Activated CD8-positive, alpha-beta memory T cell treated with anti-CD3 and anti-CD28 coated beads, Interleukin-2, amount 10 ng/mL, durations not matched to agents 7 days and 5 days (primary cell): ENCODE measurements at regions not wholly inside any gene's neighbourhood (a gene's known extent, or its start where the extent isn't known, plus 50 kb on each side); places are given as distances from the start of the nearest gene placed in this dataset.
"Not testable (repeated sequence)": the region's sequence is repeated elsewhere in the genome, so short reads cannot be mapped to it uniquely, and the experiment has no call there.

Experiments
- ATAC-seq: fragments of 150-1000 bp; cut with Tn5 transposase; one replicate; pipeline ENCODE4 v1.10.0; 2021; ENCODE audit warnings: moderate library complexity
- CTCF ChIA-PET: fragments of 350-600 bp; sonication (Branson Sonifier 250); formaldehyde crosslinking; loops from one replicate; lab custom pipeline; 2021; ENCODE audit warnings: antibody characterized with exemption; lab: Charles Lee
- DNase-seq: peaks from one replicate; pipeline ENCODE4 v3.0.0-alpha.2; 2020
- H3K27ac Mint-ChIP-seq: one replicate; pipeline ENCODE4 v1.8.0; 2021; ENCODE audit warnings: mild to moderate bottlenecking, mixed read lengths
- H3K27me3 Mint-ChIP-seq: one replicate; pipeline ENCODE4 v1.8.0; 2021; ENCODE audit warnings: mixed read lengths
- H3K36me3 Mint-ChIP-seq: one replicate; pipeline ENCODE4 v1.8.0; 2021; ENCODE audit warnings: mild to moderate bottlenecking, mixed read lengths
- H3K4me1 Mint-ChIP-seq: one replicate; pipeline ENCODE4 v1.8.0; 2021; ENCODE audit warnings: mixed read lengths
- H3K4me3 Mint-ChIP-seq: one replicate; pipeline ENCODE4 v1.8.0; 2021; ENCODE audit warnings: mild to moderate bottlenecking, moderate library complexity, mixed read lengths
- H3K9me3 Mint-ChIP-seq: one replicate; pipeline ENCODE4 v1.8.0; 2022; ENCODE audit warnings: low read depth, mixed read lengths

DNA sequence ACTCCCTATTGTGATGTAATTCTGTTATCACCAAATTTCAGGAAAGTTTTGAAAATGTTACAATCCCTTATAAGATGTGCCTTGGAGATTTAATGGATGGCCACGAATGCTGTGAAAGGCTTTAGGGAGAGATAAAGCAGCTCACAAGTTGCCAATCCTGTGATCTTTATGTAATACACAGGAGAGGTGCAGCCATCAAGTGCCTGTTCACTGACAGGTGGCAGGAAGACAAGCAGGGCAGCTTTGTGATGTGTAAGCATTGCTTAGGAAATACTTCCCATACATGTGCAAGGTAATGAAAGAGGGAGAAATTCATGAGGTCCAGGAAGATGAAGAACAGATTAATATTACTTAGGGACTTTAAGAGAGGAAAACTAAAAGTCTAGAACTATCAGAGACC lies 628.8 kb downstream of the SLITRK6 start:
- Mint-ChIP-seq H3K4me3 (no peak overlapping the region), H3K27me3 (no peaks in the 10 kb centered on the region), H3K4me1 (no peaks in the 10 kb centered on the region), H3K27ac (no peak overlapping the region), H3K36me3 (no peaks in the 10 kb centered on the region), H3K9me3 (peaks cover 2% of the 10 kb centered on the region)
- ATAC-seq (no peak), DNase-seq (no peak)
- CTCF ChIA-PET, result no interaction called here

DNA sequence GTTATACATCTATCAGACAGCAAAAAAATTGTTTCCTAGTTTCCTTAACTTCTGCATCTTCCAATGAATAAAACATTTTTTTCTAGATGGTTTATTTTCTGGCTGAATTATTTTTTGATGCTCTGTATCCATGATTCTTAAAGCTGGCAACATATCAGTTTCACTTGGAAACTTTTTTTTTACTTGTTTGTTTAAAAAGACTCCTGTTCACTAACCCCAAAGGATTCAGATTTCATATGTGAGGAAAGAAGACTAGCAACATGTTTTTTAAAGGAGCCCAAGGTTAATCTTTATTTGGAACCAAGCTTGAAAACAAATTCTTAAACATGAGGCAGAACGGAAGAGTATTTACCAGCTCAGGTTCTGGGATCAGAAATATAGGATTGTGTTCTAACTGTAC lies 632.3 kb downstream of the SLITRK6 start:
- no peaks in the 10 kb centered on the region for H3K4me1 Mint-ChIP-seq
- peaks cover 9% of the 10 kb centered on the region for H3K9me3 Mint-ChIP-seq
- no peak for DNase-seq
- no peak for ATAC-seq
- H3K27me3 Mint-ChIP-seq, result no peaks in the 10 kb centered on the region
- CTCF ChIA-PET, result no interaction called here
- no peak overlapping the region for H3K4me3 Mint-ChIP-seq
- no peaks in the 10 kb centered on the region for H3K36me3 Mint-ChIP-seq
- H3K27ac Mint-ChIP-seq, result no peak overlapping the region

DNA sequence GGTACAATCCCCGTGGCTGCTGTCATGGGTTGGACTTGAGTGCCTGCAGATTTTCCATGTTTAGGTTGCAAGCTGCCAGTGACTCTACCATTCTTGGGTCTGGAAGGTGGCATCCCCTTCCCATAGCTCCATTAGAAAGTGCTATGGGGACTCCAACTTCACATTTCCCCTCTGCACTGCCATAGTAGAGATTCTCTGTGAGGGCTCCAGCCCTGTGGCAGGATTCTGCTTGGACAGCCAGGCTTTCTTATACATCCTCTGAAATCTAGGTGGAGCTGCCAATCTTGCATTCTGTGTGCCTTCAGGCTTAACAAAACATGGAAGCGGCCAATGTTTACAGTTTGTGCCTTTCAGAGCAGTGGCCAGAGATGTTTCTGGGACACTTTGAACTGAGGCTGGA lies 636.2 kb downstream of the SLITRK6 start:
- Mint-ChIP-seq H3K9me3 (peaks cover 11% of the 10 kb centered on the region), H3K36me3 (no peaks in the 10 kb centered on the region), H3K4me1 (no peaks in the 10 kb centered on the region), H3K27ac (no peak overlapping the region), H3K4me3 (no peak overlapping the region), H3K27me3 (no peaks in the 10 kb centered on the region)
- CTCF ChIA-PET, result no interaction called here
- DNase-seq, result no peak
- ATAC-seq, result no peak

DNA sequence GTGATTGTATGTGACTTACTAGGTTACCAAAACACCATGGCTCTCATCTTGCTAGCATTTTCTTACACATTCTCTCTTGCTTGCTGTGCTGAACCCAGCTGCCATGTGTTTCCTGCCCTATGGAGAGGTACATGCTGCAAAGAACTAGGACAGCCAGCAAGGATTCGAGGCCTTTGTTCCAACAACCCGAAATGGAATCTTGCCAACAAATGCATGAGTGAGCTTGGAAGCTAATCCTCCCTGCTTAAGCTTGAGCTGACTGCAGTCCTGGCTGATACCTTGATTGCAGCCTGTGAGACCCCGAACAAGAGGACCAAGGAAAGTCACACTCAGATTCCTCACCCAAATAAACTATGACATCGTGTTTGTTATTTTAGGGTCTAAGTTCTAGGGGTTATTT lies 651.2 kb downstream of the SLITRK6 start:
- Mint-ChIP-seq H3K27ac (no peak overlapping the region), H3K4me1 (no peaks in the 10 kb centered on the region), H3K4me3 (no peak overlapping the region), H3K9me3 (no peaks in the 10 kb centered on the region), H3K27me3 (no peaks in the 10 kb centered on the region), H3K36me3 (no peaks in the 10 kb centered on the region)
- CTCF ChIA-PET, result no interaction called here
- ATAC-seq (no peak), DNase-seq (no peak)

DNA sequence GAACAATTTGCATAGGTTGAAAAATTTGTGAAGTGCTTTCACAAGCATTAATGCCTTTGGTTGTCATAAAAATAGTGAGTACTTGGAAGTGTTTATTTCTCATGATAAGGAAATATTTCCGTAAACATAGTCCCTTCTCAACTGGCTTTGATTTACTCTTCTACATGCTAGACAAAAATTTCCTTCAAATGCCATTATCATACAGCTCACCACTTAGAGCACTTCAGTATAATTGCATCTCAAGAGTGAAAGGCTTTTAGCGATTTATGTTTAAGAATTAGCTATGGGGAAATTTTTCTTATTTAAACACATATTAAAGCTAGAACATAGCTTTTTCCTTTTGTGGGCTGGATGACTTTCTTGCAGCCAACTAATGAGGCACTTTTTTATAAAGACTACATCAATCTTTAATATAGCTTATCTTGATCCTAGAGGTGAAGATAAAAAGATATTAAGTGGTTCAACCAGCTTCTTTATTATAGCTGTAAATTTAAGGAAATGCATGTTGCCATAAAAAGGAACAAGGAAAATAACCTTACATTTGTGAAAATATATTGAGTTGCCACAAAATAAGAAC lies 656.8 kb downstream of the SLITRK6 start:
- no peak for ATAC-seq
- Mint-ChIP-seq H3K27ac (no peak overlapping the region), H3K9me3 (peaks cover 2% of the 10 kb centered on the region), H3K4me1 (no peaks in the 10 kb centered on the region), H3K4me3 (no peak overlapping the region), H3K27me3 (no peaks in the 10 kb centered on the region), H3K36me3 (no peaks in the 10 kb centered on the region)
- CTCF ChIA-PET, result no interaction called here
- DNase-seq, result no peak

DNA sequence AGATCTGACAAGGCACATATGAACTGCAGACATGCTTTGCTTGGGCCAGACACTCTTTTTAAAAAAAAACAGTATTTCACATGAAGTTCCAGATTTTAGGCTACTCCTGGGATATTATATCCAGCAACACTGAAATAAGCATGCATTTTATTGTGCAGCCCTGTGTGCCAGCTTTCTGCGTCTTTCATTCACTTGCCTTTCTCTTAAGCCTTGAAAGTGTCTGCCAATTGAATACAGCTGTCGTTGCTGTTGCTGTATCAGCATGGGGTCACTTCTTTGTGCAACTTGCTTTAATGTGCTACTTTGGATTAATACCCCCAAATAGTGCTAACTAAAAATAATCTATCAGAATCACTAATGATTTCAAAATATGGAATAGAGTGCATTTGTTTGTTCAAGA lies 657.8 kb downstream of the SLITRK6 start:
- ATAC-seq (no peak), DNase-seq (no peak)
- Mint-ChIP-seq H3K27me3 (no peaks in the 10 kb centered on the region), H3K4me1 (no peaks in the 10 kb centered on the region), H3K4me3 (no peak overlapping the region), H3K36me3 (no peaks in the 10 kb centered on the region), H3K27ac (no peak overlapping the region), H3K9me3 (peaks cover 2% of the 10 kb centered on the region)
- CTCF ChIA-PET, result no interaction called here

DNA sequence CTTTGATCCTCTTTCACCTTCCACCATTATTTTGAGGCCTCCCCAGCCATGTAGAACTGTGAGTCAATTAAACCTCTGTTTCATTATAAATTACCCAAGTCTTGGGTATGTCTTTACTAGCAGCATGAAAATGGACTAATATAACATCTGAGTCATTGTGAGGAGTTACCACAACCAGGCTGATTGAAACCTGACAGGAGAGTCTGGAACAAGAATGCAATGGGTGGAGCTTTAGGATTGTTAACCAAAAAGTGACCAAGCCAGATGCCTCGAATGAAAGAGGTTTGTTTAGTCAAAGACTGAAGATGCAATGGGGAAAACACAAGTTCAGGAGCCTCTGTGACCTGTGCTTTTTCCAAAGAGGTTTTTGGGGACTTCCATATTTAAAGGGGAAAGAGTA lies 659.0 kb downstream of the SLITRK6 start:
- DNase-seq (no peak), ATAC-seq (no peak)
- CTCF ChIA-PET, result no interaction called here
- no peak overlapping the region for H3K27ac Mint-ChIP-seq
- no peaks in the 10 kb centered on the region for H3K36me3 Mint-ChIP-seq
- H3K4me3 Mint-ChIP-seq, result no peak overlapping the region
- H3K4me1 Mint-ChIP-seq, result no peaks in the 10 kb centered on the region
- H3K9me3 Mint-ChIP-seq, result peaks cover 2% of the 10 kb centered on the region
- H3K27me3 Mint-ChIP-seq, result no peaks in the 10 kb centered on the region

DNA sequence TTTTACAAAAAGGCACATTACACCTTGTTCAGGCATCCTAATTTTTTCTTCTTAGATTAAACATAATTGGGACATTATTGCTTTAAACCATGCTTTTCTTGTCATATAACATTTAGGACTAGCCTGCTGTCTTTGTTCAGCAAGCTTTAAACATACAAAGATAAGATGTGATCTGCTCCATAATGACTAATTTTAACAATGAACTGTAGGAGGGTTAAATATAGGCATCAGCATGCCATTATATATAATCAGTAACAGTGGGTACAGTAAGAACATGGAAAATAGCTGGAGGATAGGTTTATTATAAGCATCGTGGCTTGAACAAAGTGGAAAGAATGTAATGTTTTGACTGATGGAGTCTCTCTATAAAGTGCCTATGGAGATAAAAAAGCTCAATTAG lies 661.7 kb downstream of the SLITRK6 start:
- H3K4me3 Mint-ChIP-seq, result no peak overlapping the region

DNA sequence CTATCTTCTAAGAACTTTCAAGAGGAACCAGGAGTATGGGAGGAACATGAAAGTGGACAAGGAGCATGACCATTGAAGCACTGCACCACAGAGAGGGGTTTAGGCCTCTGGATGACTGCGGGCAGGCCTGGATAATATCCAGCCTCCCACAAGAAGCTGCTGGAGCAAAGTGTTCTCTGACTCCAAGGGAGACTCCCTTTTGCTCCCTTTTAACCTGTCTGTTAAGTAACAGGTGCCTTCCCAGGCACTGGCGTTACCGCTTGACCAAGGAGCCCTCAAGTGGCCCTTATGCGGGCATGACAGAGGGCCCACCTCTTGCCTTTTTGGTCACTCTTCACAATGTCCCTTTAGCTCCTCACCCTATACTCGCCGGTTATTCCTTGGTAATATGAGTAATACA lies 666.2 kb downstream of the SLITRK6 start:
- Mint-ChIP-seq H3K27me3 (no peaks in the 10 kb centered on the region), H3K4me1 (no peaks in the 10 kb centered on the region), H3K36me3 (no peaks in the 10 kb centered on the region), H3K4me3 (no peak overlapping the region), H3K27ac (no peak overlapping the region), H3K9me3 (peaks cover 7% of the 10 kb centered on the region)
- ATAC-seq (no peak), DNase-seq (no peak)
- CTCF ChIA-PET, result no interaction called here

More for the DNA sequence above, 661.7 kb downstream of the SLITRK6 start:
- no peaks in the 10 kb centered on the region for H3K27me3 Mint-ChIP-seq
- no peak for DNase-seq
- no peaks in the 10 kb centered on the region for H3K4me1 Mint-ChIP-seq
- peaks cover 6% of the 10 kb centered on the region for H3K9me3 Mint-ChIP-seq
- CTCF ChIA-PET, result no interaction called here
- ATAC-seq, result no peak
- no peak overlapping the region for H3K27ac Mint-ChIP-seq
- H3K36me3 Mint-ChIP-seq, result no peaks in the 10 kb centered on the region

DNA sequence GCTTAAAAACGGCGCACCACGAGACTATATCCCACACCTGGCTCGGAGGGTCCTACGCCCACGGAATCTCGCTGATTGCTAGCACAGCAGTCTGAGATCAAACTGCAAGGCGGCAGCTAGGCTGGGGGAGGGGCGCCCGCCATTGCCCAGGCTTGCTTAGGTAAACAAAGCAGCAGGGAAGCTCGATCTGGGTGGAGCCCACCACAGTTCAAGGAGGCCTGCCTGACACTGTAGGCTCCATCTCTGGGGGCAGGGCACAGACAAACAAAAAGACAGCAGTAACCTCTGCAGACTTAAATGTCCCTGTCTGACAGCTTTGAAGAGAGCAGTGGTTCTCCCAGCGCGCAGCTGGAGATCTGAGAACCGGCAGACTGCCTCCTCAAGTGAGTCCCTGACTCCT lies 675.7 kb downstream of the SLITRK6 start:
- H3K27me3 Mint-ChIP-seq, DNase-seq, H3K27ac Mint-ChIP-seq, H3K4me3 Mint-ChIP-seq, H3K9me3 Mint-ChIP-seq, CTCF ChIA-PET, H3K4me1 Mint-ChIP-seq, H3K36me3 Mint-ChIP-seq, ATAC-seq: not testable (repeated sequence)

DNA sequence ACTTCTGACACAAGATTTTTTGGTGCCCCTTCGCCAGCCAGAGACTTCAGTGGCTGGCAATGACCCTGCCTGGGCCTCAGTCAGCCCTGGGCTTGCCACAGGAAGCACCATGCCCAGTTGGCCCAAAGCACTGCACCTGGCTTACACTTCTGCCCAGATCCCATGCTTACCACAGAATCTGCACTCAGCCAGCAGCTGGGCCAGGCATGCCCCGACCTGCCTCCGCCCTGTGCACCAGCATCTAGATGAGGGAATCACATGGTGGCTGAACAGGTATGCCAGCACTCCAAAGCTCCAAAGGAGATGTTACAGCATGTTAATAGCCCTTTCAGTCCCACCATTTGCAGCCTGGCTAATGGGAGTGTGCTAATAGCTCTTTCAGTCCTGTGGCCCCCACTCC lies 690.9 kb downstream of the SLITRK6 start:
- H3K4me1 Mint-ChIP-seq, result no peaks in the 10 kb centered on the region
- no peak for ATAC-seq
- H3K4me3 Mint-ChIP-seq, result no peak overlapping the region

DNA sequence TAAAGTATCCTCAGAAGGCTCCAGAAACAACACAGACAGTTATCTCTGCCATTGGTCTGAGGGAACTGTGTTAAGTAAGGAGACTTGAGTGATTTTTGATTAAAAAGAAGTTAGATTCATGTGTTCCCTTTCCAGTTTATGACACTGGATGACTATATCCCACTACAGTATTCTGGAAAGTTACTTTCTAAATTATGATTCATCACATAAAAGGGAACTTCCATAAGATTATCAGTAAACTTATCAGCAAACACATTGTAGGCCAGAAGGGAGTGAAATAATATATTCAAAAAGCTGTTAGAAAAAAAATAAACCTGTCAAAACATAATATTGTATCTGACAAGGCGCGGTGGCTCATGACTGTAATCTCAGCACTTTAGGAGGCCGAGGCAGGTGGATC lies 700.0 kb downstream of the SLITRK6 start:
- Mint-ChIP-seq H3K27me3 (no peaks in the 10 kb centered on the region), H3K27ac (no peak overlapping the region), H3K4me1 (no peaks in the 10 kb centered on the region), H3K36me3 (no peaks in the 10 kb centered on the region), H3K4me3 (no peak overlapping the region), H3K9me3 (peaks cover 5% of the 10 kb centered on the region)
- DNase-seq, result no peak
- CTCF ChIA-PET, result no interaction called here
- ATAC-seq, result no peak

More for the DNA sequence above, 690.9 kb downstream of the SLITRK6 start:
- DNase-seq, result no peak
- Mint-ChIP-seq H3K27ac (no peak overlapping the region), H3K9me3 (peaks cover 2% of the 10 kb centered on the region), H3K36me3 (no peaks in the 10 kb centered on the region), H3K27me3 (no peaks in the 10 kb centered on the region)
- CTCF ChIA-PET, result no interaction called here

DNA sequence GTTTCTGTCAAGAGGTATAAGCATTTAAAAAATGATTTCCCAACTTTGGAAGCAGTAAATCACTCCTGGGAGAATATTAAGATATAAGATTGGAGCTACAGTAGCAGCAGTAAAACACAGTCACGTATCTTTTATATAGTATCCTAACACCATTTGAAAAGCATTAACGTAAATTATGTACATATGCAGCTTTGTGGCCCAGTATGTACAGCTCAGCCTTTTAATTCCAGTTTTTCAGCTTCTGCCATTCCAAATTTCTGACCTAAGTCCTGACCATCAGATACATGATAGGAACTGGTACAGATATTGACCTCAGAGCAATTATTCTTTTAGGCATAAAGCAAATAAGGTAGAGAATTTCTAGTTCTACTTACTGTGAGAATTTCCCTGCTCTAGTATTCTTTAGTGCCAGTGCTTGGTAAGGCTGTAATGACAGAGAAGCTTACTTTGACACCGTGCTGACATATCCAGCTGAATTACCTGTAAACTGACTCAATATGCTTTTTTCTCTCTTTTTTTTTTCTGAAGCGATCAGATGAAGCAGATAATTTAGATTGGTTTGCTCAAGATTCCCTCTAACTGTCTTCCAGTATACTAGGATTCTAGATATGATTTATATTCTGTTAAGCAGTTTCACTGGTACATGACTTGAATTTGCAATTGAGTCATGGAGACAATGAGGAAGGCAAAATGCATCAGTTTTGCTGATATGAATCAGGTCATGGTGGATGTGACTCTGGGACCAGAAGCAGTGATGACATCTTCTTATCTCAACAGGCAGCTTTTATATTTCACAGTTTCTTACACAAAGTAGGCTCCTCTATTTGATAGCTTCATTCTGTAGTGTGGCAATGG lies 703.6 kb downstream of the SLITRK6 start:
- Mint-ChIP-seq H3K4me1 (no peaks in the 10 kb centered on the region), H3K27ac (no peak overlapping the region), H3K27me3 (no peaks in the 10 kb centered on the region), H3K9me3 (peaks cover 5% of the 10 kb centered on the region), H3K4me3 (no peak overlapping the region), H3K36me3 (no peaks in the 10 kb centered on the region)
- no peak for ATAC-seq
- CTCF ChIA-PET, result no interaction called here
- DNase-seq, result no peak

DNA sequence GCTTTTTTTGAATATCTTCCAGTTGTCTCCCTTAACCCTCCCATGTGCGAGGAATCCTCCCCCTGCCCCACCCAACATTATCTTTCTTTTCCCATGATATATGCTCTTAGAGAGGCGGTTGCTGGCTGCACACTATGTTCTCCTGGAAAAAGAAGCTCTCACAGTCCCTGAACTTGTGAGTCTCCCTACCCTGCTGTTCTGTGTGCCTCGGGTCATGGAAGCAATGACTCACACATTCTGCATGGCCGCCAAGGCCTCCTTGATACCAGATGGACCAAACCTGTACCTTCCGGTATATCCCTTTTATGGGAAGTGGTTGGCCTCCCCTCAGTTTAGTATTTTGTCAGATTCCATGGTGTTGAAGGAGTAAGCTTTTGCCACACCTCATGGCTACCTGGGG lies 705.4 kb downstream of the SLITRK6 start:
- no peak overlapping the region for H3K27ac Mint-ChIP-seq
- no peak for DNase-seq
- no peak overlapping the region for H3K4me3 Mint-ChIP-seq
- ATAC-seq, result no peak
- peaks cover 2% of the 10 kb centered on the region for H3K9me3 Mint-ChIP-seq
- no peaks in the 10 kb centered on the region for H3K27me3 Mint-ChIP-seq
- no peaks in the 10 kb centered on the region for H3K4me1 Mint-ChIP-seq
- CTCF ChIA-PET, result no interaction called here
- no peaks in the 10 kb centered on the region for H3K36me3 Mint-ChIP-seq
